ENCODE measurements at regions not wholly inside any gene's neighbourhood (a gene's known extent, or its start where the extent isn't known, plus 50 kb on each side); places are given as distances from the start of the nearest gene placed in this dataset.
"Not testable (repeated sequence)": the region's sequence is repeated elsewhere in the genome, so short reads cannot be mapped to it uniquely, and the experiment has no call there.

- H3K4me3 Mint-ChIP-seq, result no peak overlapping the region
Measured at GRCh38 chr10:16231176-16231575, 205.6 kb upstream of the PTER start.

GRCh38 chr10:16231734-16232435 is 204.9 kb upstream of the PTER start:
- Mint-ChIP-seq H3K27me3 (ENCODE audit: low read depth) (no peaks in the 10 kb centered on the region), H3K36me3 (ENCODE audit: insufficient read depth) (no peaks in the 10 kb centered on the region), H3K4me3 (no peak overlapping the region), H3K4me1 (ENCODE audit: low read depth) (no peaks in the 10 kb centered on the region), H3K9me3 (peaks cover 11% of the 10 kb centered on the region)
- no peak for ATAC-seq
- DNase-seq, result no peak

More at GRCh38 chr10:16231176-16231575, 205.6 kb upstream of the PTER start:
- no peak for DNase-seq
- Mint-ChIP-seq H3K27me3 (ENCODE audit: low read depth) (no peaks in the 10 kb centered on the region), H3K36me3 (ENCODE audit: insufficient read depth) (no peaks in the 10 kb centered on the region), H3K4me1 (ENCODE audit: low read depth) (no peaks in the 10 kb centered on the region), H3K9me3 (peaks cover 11% of the 10 kb centered on the region)
- ATAC-seq, result no peak

DNA sequence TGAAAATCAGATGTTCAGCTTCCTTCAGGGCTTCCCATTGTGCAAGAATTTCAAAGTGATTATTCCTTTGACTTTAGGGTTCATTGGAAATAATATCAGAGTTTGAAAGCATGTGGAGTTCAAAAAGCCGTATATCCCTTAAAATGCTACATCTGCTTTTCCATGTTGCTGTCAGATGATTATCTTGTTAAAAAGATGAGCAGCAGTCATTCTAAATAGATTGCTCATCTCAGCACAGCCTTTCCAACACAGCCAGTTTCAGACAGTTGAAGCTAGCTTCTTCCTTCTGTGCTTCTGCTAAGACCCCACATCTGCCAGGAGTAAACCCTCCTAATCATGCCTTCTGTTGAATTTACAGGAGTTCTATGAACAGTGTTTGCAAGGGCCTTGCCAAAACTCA is 204.4 kb upstream of the PTER start:
- Mint-ChIP-seq H3K4me3 (no peak overlapping the region), H3K27me3 (ENCODE audit: low read depth) (peaks cover 1% of the 10 kb centered on the region), H3K9me3 (peaks cover 7% of the 10 kb centered on the region), H3K36me3 (ENCODE audit: insufficient read depth) (no peaks in the 10 kb centered on the region), H3K4me1 (ENCODE audit: low read depth) (no peaks in the 10 kb centered on the region)
- no peak for ATAC-seq
- no peak for DNase-seq

DNA sequence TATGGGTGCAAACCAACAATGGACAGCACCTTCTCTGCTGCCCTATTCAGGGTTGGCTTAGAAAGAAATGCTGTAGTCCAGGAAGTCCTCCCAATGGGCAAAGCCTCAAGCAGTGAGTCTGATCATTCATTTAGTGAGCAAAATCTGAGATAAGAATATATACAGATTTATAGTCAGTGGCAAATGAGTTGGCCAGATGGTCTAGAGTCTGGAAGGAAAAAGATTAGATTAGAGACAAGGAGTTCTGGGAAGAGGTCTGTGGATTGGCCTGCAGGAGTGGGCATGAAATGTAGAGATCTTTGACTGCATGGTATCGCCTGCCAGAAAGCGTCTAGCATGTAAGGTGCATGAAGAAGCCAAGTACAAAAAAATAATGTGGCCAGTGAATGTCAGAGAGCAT is 201.9 kb upstream of the PTER start:
- Mint-ChIP-seq H3K36me3 (ENCODE audit: insufficient read depth) (no peaks in the 10 kb centered on the region), H3K4me1 (ENCODE audit: low read depth) (no peaks in the 10 kb centered on the region)
- no peak for DNase-seq

GRCh38 chr10:16242446-16242845 is 194.4 kb upstream of the PTER start:
- Mint-ChIP-seq H3K27me3 (ENCODE audit: low read depth) (peaks cover under 1% of the 10 kb centered on the region), H3K4me1 (ENCODE audit: low read depth) (no peaks in the 10 kb centered on the region), H3K9me3 (peaks cover 7% of the 10 kb centered on the region), H3K36me3 (ENCODE audit: insufficient read depth) (no peaks in the 10 kb centered on the region), H3K4me3 (no peak overlapping the region)
- DNase-seq (no peak), ATAC-seq (no peak)

More for the DNA sequence above, 201.9 kb upstream of the PTER start:
- peaks cover 1% of the 10 kb centered on the region for H3K27me3 Mint-ChIP-seq (ENCODE audit: low read depth)
- ATAC-seq, result no peak
- H3K9me3 Mint-ChIP-seq, result peaks cover 4% of the 10 kb centered on the region
- no peak overlapping the region for H3K4me3 Mint-ChIP-seq

GRCh38 chr10:16242859-16243613 is 193.8 kb upstream of the PTER start:
- no peak overlapping the region for H3K4me3 Mint-ChIP-seq
- no peaks in the 10 kb centered on the region for H3K36me3 Mint-ChIP-seq (ENCODE audit: insufficient read depth)
- ATAC-seq (no peak), DNase-seq (no peak)
- H3K9me3 Mint-ChIP-seq, result peaks cover 3% of the 10 kb centered on the region
- peaks cover 1% of the 10 kb centered on the region for H3K27me3 Mint-ChIP-seq (ENCODE audit: low read depth)
- no peaks in the 10 kb centered on the region for H3K4me1 Mint-ChIP-seq (ENCODE audit: low read depth)

DNA sequence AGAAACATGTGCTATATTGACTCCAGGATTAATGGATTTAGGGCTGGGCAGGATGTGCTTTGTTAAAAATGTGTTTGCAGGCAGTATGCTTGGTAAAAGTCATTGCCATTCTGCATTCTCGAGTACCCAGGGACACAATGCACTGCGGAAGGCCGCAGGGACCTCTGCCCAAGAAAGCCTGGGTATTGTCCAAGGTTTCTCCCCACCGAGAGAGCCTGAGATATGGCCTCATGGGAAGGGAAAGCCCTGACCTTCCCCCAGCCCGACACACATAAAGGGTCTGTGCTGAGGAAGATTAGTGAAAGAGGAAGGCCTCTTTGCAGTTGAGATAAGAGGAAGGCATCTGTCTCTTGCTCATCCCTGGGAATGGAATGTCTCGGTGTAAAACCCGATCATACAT is 186.7 kb upstream of the PTER start:
- H3K4me3 Mint-ChIP-seq; H3K4me1 Mint-ChIP-seq (ENCODE audit: low read depth); H3K27me3 Mint-ChIP-seq (ENCODE audit: low read depth); H3K36me3 Mint-ChIP-seq (ENCODE audit: insufficient read depth); ATAC-seq; H3K9me3 Mint-ChIP-seq; DNase-seq: not testable (repeated sequence)

- peaks cover 13% of the 10 kb centered on the region for H3K9me3 Mint-ChIP-seq
- H3K27me3 Mint-ChIP-seq (ENCODE audit: low read depth), result no peaks in the 10 kb centered on the region
- H3K36me3 Mint-ChIP-seq (ENCODE audit: insufficient read depth), result no peaks in the 10 kb centered on the region
- DNase-seq (no peak), ATAC-seq (no peak)
- H3K4me3 Mint-ChIP-seq, result no peak overlapping the region
- H3K4me1 Mint-ChIP-seq (ENCODE audit: low read depth), result no peaks in the 10 kb centered on the region
Measured at GRCh38 chr10:16256336-16256735, 180.5 kb upstream of the PTER start.

- Mint-ChIP-seq H3K36me3 (ENCODE audit: insufficient read depth) (no peaks in the 10 kb centered on the region), H3K4me1 (ENCODE audit: low read depth) (no peaks in the 10 kb centered on the region), H3K9me3 (peaks cover 7% of the 10 kb centered on the region), H3K27me3 (ENCODE audit: low read depth) (no peaks in the 10 kb centered on the region), H3K4me3 (no peak overlapping the region)
- DNase-seq, result no peak
- no peak for ATAC-seq
Measured at GRCh38 chr10:16258291-16259040, 178.3 kb upstream of the PTER start.

- Mint-ChIP-seq H3K9me3 (peaks cover 7% of the 10 kb centered on the region), H3K4me3 (no peak overlapping the region), H3K36me3 (ENCODE audit: insufficient read depth) (no peaks in the 10 kb centered on the region), H3K27me3 (ENCODE audit: low read depth) (no peaks in the 10 kb centered on the region), H3K4me1 (ENCODE audit: low read depth) (no peaks in the 10 kb centered on the region)
- DNase-seq (no peak), ATAC-seq (no peak)
Measured at GRCh38 chr10:16259726-16260125, 177.1 kb upstream of the PTER start.

DNA sequence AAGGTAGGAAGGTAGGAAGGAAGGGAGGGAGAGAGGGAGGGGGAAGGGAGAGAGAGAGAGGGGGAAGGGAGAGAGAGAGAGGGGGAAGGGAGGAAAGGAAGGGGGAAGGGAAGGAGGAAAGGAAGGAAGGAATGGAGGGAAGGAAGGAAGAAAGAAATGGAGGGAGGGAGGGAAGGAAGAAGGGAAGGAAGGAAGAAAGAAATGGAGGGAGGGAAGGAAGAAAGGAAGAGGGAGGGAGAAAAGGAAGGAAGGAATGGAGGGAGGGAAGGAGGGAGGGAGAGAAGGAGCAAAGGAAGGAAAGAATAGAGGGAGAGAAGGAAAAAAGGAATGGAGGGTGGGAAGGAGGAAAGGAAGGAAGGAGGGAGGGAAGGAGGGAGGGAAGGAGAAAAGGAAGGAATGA is 176.4 kb upstream of the PTER start:
- no peak for ATAC-seq
- no peaks in the 10 kb centered on the region for H3K27me3 Mint-ChIP-seq (ENCODE audit: low read depth)
- peaks cover 7% of the 10 kb centered on the region for H3K9me3 Mint-ChIP-seq
- no peaks in the 10 kb centered on the region for H3K36me3 Mint-ChIP-seq (ENCODE audit: insufficient read depth)
- H3K4me1 Mint-ChIP-seq (ENCODE audit: low read depth), result no peaks in the 10 kb centered on the region
- H3K4me3 Mint-ChIP-seq, result no peak overlapping the region
- no peak for DNase-seq

GRCh38 chr10:16271571-16271970 is 165.2 kb upstream of the PTER start:
- H3K4me1 Mint-ChIP-seq (ENCODE audit: low read depth), result no peaks in the 10 kb centered on the region
- DNase-seq (no peak), ATAC-seq (no peak)
- peaks cover 5% of the 10 kb centered on the region for H3K9me3 Mint-ChIP-seq
- no peaks in the 10 kb centered on the region for H3K36me3 Mint-ChIP-seq (ENCODE audit: insufficient read depth)
- H3K27me3 Mint-ChIP-seq (ENCODE audit: low read depth), result peaks cover 3% of the 10 kb centered on the region
- H3K4me3 Mint-ChIP-seq, result no peak overlapping the region

- Mint-ChIP-seq H3K4me3 (no peak overlapping the region), H3K9me3 (no peaks in the 10 kb centered on the region), H3K36me3 (ENCODE audit: insufficient read depth) (no peaks in the 10 kb centered on the region), H3K27me3 (ENCODE audit: low read depth) (peaks cover 3% of the 10 kb centered on the region), H3K4me1 (ENCODE audit: low read depth) (no peaks in the 10 kb centered on the region)
- no peak for DNase-seq
- ATAC-seq, result no peak
Measured at GRCh38 chr10:16274911-16275310, 161.9 kb upstream of the PTER start.

GRCh38 chr10:16280595-16280994 is 156.2 kb upstream of the PTER start:
- Mint-ChIP-seq H3K27me3 (ENCODE audit: low read depth) (peaks cover 2% of the 10 kb centered on the region), H3K4me1 (ENCODE audit: low read depth) (no peaks in the 10 kb centered on the region), H3K4me3 (no peak overlapping the region), H3K9me3 (no peaks in the 10 kb centered on the region), H3K36me3 (ENCODE audit: insufficient read depth) (no peaks in the 10 kb centered on the region)
- ATAC-seq (no peak), DNase-seq (no peak)
